HG02642 (cell line): ENCODE measurements at regions not wholly inside any gene's neighbourhood (a gene's known extent, or its start where the extent isn't known, plus 50 kb on each side); places are given as distances from the start of the nearest gene placed in this dataset.
"Not testable (repeated sequence)": the region's sequence is repeated elsewhere in the genome, so short reads cannot be mapped to it uniquely, and the experiment has no call there.

Experiments
- ATAC-seq: cut with Tn5 transposase; IDR thresholded peaks from one replicate; pipeline ENCODE4 v1.9.1; 2021; ENCODE audit warnings: mild to moderate bottlenecking; ENCODE audit not compliant: unreplicated experiment, poor library complexity

GRCh38 chr6:121544691-121545090, 109.2 kb downstream of the GJA1 start:
- no peak for ATAC-seq

DNA sequence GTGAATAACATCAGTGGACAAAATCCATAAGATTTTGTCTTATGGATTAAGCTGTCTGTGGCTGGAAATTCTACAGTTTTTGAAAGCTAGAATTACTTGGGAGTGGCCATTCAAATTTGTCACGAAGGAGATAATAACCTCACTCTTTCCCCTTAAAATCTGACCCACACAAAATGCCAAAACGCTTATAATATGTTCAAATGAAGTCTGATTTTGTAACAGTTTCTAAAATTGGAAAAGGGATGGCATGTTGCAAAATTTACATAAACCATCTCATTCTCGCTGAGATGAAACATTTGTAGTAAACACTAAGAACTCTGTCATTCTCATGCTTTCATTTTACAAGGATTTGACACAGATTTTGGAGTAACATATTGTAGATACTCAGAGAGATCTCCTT, 112.7 kb downstream of the GJA1 start:
- ATAC-seq = no peak

GRCh38 chr6:121549736-121550135, 114.3 kb downstream of the GJA1 start:
- ATAC-seq = no peak

DNA sequence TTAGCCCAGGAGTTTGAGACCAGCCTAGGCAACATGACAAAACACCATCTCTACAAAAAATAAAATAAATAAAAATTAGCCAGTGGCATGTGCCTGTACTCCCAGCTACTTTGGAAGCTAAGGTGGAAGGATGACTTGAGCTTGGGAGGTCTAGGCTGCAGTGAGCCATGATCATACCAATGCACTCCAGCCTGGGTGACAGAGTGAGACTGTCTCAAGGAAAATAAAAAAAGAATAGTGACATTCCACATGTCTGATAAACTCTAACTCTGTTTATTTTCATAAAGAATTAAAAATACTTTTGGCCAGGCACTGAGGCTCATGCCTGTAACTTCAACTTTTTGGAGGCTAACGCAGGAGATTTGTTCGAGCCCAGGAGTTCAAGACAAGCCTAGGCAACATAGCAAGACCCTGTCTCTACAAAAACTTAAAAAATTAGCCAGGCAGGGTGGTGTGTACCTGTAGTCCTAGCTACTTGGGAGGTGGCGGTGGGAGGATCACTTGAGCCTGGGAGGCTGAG, 115.1 kb downstream of the GJA1 start:
- no peak for ATAC-seq

GRCh38 chr6:121555201-121555600, 119.8 kb downstream of the GJA1 start:
- no peak for ATAC-seq

DNA sequence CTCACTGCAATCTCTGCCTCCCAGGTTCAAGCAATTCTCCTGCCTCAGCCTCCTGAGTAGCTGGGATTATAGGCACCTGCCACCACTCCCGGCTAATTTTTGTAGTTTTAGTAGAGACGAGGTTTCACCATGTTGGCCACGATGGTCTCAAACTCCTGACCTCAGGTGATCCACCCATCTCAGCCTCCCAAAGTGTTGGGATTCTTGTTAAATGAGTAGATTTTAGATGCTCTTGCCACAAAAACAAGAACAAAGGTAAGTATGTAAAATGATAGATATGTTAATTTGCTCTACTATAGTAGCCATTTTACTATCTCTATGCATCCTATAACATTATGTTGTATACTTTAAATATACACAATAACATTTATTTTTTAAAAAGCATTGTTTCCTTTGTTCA, 120.7 kb downstream of the GJA1 start:
- not testable (repeated sequence) for ATAC-seq

DNA sequence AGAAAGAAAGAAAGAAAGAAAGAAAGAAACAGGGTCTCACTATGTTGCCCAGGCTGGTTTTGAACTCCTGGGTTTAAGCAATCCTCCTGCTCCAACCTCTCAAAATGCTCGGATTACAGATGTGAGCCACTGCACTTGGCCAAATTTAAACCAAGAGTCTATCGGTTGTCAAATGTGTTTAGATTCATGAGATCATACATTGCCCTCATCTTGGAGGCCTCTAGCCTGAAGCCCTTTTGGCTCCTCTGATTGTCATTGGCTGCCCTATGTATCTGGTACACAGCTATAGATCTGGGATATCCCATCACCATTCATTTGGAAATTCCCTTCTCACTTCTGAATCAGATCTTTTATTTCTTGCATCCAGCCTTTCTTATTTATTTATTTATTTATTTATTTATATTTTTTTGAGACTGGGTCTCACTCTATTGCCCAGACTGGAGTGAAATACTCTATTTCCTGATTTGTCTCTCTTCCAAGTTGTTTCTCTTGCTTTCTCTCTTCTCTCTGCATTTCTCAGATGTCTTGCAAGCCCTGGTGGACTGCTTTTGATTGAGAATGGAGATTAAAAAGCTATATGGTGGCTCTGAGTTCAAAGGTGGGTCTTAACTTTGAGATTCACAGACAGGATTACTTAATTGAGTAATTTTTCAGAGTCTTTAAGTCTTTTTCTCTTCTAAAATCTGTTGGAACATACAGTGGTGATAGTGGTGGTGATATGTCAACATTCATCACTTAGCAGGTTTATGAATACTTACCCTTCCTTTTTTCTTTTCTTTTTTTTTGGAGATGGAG, 121.9 kb downstream of the GJA1 start:
- ATAC-seq = no peak

DNA sequence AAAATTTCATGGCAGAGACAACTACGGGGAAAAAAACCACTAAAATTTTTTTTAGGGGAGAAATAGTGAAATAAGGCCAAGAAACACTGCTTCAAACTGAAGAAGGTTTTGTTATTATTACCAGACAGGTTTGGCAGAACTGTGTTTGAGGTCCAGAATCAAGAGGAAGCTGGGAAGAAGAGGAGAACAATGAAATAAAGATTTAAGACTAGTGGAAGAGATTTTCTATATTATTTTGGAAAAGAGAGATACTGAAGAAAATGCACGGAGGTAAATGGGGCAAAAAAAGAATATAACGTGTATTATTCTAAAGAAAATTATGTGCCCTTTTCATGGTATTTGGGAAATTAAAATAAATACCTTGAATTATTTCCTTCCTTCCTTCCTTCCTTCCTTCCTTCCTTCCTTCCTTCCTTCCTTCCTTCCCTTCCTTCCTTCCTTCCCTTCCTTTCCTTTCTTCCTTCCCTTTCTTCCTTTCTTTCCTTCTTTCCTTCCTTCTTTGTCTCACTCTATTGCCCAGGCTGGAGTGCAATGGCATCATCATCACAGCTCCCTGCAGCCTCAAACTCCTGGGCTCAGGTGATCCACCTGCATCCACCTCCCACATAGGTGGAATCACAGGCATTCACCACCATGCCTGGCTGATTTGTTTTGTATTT, 124.3 kb downstream of the GJA1 start:
- no peak for ATAC-seq

GRCh38 chr6:121560476-121560875, 125.0 kb downstream of the GJA1 start:
- ATAC-seq = no peak

- ATAC-seq = no peak
These were observed 127.8 kb downstream of the GJA1 start for GRCh38 chr6:121563286-121563685.

- ATAC-seq = not testable (repeated sequence)
These were observed 129.1 kb downstream of the GJA1 start for GRCh38 chr6:121564529-121564928.

GRCh38 chr6:121571455-121571854, 136.0 kb downstream of the GJA1 start:
- no peak for ATAC-seq

GRCh38 chr6:121573481-121573880, 138.0 kb downstream of the GJA1 start:
- no peak for ATAC-seq

DNA sequence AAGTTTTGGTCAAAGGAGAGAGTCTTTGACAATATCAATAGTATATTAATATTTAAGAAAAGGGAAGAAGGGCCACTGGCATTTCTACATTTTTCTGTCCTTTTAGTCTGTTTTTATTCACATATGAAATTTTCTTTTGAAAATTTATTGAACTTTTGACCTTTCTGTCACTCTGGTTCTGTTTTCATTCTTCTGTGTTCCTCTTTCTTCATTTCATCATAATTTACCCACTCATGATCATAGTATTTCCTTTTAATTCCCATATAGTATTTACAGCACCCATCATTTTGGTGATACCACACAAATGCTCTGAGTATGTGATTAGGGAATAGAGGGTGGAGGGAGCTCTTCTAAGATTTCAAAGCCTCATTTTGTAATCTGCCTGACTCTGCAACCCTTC, 142.8 kb downstream of the GJA1 start:
- ATAC-seq = no peak

- no peak for ATAC-seq
These were observed 144.0 kb downstream of the GJA1 start for GRCh38 chr6:121579478-121579877.

GRCh38 chr6:121581327-121581726, 145.9 kb downstream of the GJA1 start:
- no peak for ATAC-seq

- ATAC-seq = no peak
These were observed 146.8 kb downstream of the GJA1 start for GRCh38 chr6:121582262-121582661.

DNA sequence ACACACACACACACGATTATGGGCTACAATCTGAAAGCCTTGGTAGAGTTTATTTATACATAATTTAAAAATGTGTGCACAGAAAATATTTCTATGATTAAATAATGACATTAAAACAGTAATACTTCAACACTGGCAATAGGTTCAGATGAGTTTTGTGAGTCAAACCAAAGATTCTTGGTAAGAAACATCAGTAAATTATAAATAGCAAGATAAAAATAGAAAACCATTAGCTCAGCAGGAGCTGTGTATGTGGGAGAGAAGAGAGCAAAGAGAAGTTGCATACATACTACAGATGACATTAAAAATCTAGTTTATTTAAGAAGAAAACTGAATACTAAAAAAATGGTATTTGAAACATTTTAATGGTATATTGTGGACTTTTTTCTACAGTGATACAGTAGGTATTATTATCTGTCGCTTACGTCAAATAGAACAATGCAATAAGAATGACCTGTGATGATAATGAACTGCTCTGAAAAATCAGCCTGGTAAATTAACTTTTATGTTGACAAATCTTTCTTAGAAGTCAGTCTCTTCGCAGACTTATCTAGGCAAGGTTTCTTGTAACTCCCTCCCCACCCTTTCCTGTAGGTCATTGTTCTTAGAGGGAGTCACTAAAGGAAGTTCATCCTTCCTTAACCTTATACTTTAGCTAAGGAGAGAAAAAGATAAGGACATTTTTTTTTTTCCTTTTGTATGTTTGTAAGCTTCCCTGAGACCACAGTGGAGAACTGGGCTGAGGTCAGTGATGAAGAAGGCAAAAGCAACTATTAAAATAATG, 149.3 kb downstream of the GJA1 start:
- ATAC-seq = no peak

- ATAC-seq = no peak
These were observed 155.0 kb downstream of the GJA1 start for GRCh38 chr6:121590438-121590837.

DNA sequence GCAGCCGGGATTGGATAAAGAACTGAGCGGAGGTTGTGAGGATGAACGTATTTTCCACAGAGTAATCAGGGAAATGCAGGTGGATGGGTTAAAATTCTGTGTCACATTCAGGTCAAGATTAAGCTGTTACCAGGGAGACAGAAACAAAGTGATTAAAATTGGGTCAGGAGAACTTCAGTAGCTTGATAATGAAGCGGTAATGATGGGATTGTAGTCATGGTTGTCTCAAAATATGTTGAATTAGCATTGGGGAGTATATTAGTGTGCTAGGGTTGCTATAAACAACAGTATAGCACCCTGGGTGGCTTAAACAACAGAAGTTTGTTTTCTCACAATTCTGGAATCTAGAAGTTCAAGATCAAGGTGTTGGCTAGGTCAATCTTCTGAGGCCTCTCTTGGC, 155.5 kb downstream of the GJA1 start:
- no peak for ATAC-seq
